HG03457 (cell line): ENCODE measurements at regions not wholly inside any gene's neighbourhood (a gene's known extent, or its start where the extent isn't known, plus 50 kb on each side); places are given as distances from the start of the nearest gene placed in this dataset.
A peak's percentile ranks its signal among the peaks of the same experiment; 100 is the strongest.
"Not testable (repeated sequence)": the region's sequence is repeated elsewhere in the genome, so short reads cannot be mapped to it uniquely, and the experiment has no call there.

Source experiments
- ATAC-seq: cut with Tn5 transposase; IDR thresholded peaks from one replicate; pipeline ENCODE4 v1.9.1; 2021; ENCODE audit warnings: moderate number of reproducible peaks; ENCODE audit not compliant: unreplicated experiment

DNA sequence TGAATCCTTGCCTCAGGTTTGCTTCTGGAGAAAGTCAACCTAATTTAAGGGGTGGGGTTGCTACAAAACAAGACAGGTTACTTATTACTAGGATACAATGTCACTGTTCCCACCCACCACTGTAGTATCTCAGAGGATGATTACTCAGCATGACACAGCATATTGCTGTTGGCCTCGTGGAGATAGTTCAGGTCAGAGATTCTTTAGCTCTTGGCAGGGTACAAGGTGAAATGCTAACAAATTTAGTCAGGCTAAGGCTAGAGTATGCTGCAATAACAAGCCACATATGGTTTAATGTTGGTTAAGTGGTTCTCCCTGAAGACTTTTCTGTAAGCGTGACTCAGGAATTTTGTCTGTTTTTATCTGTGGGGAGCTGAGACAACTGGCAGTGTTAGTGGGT lies 161.8 kb downstream of the EDEM1 start:
- ATAC-seq = no peak

- no peak for ATAC-seq
Measured at GRCh38 chr3:5357089-5357488, 169.6 kb downstream of the EDEM1 start.

GRCh38 chr3:5358911-5359310 lies 171.4 kb downstream of the EDEM1 start:
- ATAC-seq = no peak

- no peak for ATAC-seq
Measured at GRCh38 chr3:5360453-5360852, 172.9 kb downstream of the EDEM1 start.

- no peak for ATAC-seq
Measured at GRCh38 chr3:5366746-5367145, 179.2 kb downstream of the EDEM1 start.

- not testable (repeated sequence) for ATAC-seq
Measured at GRCh38 chr3:5371555-5371954, 184.0 kb downstream of the EDEM1 start.

DNA sequence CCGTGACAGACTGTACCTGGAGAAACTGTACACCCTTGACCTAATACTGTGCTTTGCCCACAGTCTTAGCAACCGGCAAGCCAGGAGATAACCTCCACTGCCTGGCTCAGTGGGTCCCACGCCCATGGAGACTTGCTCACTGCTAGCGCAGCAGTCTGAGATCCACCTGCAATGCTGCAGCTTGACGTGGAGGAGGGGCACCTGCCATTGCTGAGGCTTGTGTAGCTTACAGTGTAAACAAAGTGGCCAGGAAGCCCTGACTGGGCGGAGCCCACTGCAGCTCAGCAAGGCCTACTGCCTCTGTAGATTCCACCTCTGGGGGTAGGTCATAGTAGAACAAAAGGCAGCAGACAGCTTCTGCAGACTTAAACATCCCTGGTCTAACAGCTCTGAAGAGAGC lies 189.3 kb downstream of the EDEM1 start:
- ATAC-seq = no peak

DNA sequence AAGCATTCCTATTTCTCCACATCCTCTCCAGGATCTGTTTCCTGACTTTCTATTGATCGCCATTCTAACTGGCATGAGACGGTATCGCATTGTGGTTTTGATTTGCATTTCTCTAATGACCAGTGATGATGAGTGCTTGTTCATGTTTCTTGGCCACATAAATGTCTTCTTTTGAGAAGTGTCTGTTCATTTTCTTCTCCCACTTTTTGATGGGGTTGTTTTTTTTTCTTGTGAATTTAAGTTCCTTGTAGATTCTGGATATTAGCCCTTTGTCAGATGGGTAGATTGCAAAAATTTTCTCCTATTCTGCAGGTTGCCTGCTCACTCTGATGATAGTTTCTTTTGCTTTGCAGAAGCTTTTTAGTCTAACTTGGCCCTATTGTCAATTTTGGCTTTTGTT lies 191.8 kb downstream of the EDEM1 start:
- not testable (repeated sequence) for ATAC-seq

DNA sequence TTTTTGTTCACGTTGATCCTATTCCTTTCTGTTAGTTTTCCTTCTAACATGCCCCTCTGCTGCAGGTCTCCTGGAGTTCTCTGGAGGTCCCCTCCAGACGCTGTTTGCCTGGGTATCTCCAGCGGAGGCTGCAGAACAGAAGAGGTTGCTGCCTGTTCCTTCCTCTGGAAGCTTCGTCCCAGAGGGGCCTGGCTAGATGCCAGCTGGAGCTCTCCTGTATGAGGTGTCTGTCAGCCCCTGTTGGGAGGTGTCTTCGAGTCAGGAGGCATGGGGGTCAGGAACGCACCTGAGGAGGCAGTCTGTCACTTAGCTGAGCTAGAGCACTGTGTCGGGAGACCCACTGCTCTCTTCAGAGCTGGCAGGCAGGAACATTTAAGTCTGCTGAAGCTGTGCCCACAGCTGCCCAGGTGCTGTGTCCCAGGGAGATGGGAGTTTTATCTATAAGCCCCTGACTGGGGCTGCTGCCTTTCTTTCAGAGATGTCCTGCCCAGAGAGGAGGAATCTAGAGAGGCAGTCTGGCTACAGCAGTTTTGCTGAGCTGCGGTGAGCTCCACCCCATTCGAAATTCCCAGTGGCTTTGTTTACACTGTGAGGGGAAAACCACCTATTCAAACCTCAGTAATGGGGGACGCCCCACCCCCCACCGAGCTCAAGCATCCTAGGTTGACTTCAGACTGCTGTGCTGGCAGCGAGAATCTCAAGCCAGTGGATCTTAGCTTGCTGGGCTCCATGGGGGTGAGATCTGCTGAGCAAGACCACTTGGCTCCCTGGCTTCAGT lies 196.2 kb downstream of the EDEM1 start:
- not testable (repeated sequence) for ATAC-seq

DNA sequence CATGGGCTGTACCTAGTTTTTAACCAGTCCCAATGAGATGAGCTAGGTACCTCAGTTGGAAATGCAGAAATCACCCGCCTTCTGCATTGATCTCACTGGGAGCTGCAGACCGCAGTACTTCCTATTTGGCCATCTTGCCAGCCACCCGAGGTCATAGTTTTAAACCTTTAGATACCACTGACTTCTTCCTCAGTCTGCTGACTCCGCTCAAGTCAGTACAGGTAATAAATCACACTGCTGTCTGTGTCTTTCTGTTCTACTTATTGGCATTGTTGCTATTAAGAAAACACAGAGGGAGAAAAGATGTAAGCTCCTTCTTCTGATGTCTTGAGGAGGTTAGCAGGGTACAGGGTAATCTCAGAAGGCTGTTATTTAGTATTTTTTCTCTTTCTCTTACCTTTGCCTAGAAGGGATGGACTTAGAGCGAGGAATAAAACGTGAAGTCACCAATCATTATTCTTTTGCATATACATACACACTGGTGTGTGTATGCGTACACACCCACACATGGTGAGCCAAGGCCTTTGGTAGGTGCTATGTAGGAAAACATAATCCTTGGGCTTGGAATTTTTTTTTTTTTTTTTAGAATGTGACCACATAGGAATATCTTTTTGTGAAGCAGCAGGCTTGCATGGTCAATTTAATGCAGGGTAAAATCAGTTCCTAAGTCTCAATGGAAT lies 197.2 kb downstream of the EDEM1 start:
- no peak for ATAC-seq

DNA sequence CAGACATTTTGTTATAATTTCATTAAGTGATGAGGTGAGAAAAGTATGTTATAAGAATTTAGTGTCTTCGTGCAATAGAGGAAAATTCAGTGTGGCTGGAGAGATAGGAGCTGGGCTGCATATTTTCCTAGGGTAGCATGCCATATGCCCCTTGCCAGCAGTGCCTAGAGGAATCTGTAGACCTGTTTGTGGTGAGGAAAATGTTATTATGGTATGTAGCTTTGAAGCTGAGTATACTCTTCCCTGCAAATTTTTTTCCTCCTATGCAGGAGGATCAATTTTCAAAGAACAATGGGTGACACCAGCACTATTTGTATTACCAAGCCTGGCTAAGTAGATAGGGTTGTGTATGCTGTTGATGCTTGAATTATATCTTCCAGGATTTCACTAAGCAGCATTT lies 200.6 kb downstream of the EDEM1 start:
- no peak for ATAC-seq

DNA sequence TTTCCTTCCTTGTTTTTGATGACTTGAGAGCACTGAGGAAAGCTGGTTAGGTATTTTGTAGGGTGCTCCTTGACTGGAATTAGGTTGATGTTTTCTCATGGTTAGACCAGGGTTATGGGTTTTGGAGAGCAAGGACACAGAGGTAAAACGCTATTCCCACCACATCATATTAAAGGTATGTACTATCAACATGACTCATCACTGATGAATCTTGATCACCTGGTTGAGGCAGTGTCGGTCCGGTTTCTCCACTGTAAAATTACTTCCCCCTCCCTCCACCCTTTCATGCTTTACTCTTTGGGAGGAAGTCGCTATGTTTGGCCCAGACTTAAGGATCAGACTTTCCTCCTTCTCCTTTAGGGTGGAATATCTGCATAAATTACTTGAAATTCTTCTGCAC lies 201.6 kb downstream of the EDEM1 start:
- ATAC-seq = no peak

DNA sequence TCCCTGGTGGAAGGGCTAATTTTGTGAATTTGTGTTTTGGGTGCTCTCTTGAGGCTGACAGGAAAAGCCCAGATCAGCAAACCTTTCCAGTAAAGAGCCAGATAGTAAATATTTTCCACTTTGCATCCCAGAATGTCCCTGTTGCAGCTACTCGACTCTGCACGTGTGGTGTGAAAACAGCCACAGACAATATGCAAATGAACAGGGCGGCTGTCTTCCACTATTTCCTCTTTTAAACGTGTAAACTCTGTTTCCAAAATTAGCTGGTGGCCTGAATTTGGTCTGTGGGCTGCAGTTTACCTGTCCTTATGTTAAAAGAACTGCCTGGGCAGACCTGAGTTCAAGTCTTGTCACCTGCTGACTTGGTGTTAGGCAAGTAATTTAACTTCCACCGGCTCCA lies 202.7 kb downstream of the EDEM1 start:
- ATAC-seq = peak; percentile 59

GRCh38 chr3:5390936-5391625 lies 203.6 kb downstream of the EDEM1 start:
- no peak for ATAC-seq

DNA sequence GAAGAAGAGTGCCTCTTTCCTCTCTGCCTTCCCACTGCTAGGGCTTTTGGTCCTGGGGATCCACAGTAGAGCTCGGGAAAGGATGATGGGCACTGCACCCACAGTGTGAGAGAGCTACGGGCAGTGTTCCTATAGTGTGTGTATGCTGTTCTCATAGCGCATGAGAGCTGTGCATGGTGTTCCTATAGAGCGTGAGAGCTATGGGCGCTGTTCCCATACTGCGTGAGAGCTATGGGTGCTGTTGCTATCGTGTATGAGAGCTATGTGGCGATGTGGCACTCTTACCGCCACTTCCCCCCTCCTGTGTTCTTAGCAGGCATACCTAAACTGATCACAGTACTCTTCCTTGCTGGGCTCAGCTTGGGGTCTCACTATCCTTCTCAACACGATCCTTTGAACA lies 213.5 kb downstream of the EDEM1 start:
- no peak for ATAC-seq

- ATAC-seq = no peak
Measured at GRCh38 chr3:5404718-5405117, 217.2 kb downstream of the EDEM1 start.

- ATAC-seq = no peak
Measured at GRCh38 chr3:5411786-5412185, 224.3 kb downstream of the EDEM1 start.

- no peak for ATAC-seq
Measured at GRCh38 chr3:5423076-5423475, 235.6 kb downstream of the EDEM1 start.

- no peak for ATAC-seq
Measured at GRCh38 chr3:5423523-5423922, 236.0 kb downstream of the EDEM1 start.

DNA sequence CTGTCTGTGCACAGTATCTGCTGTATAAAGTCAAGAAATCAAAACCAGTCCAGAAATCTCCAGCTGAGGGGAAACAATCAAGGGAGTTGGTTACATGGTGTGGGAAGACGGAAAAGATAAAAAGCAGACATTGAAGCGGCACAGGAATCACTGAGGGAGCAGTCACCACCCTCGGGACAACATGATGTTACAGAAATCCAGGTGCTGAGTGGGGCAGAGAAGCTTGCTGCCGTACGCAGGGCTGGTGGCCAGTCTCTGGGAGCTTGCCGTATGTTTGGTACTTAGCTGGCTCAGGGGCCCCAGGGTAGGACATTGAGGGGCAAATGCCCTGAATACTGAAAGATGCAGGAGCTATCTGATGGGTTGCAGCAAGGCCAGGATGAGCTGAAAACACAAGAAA lies 237.9 kb downstream of the EDEM1 start:
- no peak for ATAC-seq

GRCh38 chr3:5426094-5426883 lies 238.8 kb downstream of the EDEM1 start:
- ATAC-seq = peak; percentile 55
